ENCODE measurements at regions not wholly inside any gene's neighbourhood (a gene's known extent, or its start where the extent isn't known, plus 50 kb on each side); places are given as distances from the start of the nearest gene placed in this dataset.

GRCh38 chr12:85690146-85690545 lies 146.1 kb downstream of the RASSF9 start:
- TF ChIP-seq POLR2AphosphoS5 (IDR thresholded peaks at IDR 0.05): no peak
- TF ChIP-seq, protein P1, sequence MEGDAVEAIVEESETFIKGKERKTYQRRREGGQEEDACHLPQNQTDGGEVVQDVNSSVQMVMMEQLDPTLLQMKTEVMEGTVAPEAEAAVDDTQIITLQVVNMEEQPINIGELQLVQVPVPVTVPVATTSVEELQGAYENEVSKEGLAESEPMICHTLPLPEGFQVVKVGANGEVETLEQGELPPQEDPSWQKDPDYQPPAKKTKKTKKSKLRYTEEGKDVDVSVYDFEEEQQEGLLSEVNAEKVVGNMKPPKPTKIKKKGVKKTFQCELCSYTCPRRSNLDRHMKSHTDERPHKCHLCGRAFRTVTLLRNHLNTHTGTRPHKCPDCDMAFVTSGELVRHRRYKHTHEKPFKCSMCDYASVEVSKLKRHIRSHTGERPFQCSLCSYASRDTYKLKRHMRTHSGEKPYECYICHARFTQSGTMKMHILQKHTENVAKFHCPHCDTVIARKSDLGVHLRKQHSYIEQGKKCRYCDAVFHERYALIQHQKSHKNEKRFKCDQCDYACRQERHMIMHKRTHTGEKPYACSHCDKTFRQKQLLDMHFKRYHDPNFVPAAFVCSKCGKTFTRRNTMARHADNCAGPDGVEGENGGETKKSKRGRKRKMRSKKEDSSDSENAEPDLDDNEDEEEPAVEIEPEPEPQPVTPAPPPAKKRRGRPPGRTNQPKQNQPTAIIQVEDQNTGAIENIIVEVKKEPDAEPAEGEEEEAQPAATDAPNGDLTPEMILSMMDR (IDR thresholded peaks at IDR 0.05): no peak

Data from suprapubic skin (tissue), 3 donors.